HG02852 (cell line): ENCODE measurements at regions not wholly inside any gene's neighbourhood (a gene's known extent, or its start where the extent isn't known, plus 50 kb on each side); places are given as distances from the start of the nearest gene placed in this dataset.

Experiments
- ATAC-seq: cut with Tn5 transposase; IDR thresholded peaks from one replicate; pipeline ENCODE4 v1.9.1; 2021; ENCODE audit warnings: mild to moderate bottlenecking, moderate library complexity; ENCODE audit not compliant: unreplicated experiment

DNA sequence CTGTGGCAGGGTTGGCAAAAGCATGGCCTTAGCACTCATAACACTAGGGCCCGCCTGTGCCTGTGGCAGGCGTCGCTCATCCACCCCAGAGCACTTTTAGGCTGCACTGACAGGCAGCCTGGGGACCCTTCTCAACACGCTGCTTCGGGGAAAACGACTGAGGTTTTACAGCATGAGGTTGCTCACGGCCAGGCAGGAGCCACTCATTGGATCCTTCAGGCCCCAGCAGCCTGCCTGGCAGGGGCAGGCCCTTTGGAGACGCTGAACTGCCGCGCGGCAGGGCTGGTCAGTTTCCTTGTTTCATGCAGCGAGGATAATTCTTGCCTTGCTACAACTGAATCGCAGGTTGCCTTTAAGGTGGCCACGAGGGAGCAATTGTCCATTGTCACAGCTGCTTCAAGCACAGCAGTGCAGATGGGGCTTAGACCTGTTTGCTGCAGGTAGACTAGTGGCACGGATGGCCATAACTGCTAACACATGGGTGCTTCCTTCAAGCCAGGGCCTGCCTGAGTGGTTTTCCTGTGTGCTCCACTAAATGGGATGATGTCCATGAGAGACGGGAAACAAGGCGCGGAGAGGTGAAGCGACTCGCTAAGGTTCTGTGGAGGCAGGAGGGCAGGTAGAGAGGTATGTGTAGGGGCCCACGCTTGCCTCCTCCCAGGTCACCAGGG lies 49.9 kb upstream of the HS6ST1 start:
- ATAC-seq = no peak

DNA sequence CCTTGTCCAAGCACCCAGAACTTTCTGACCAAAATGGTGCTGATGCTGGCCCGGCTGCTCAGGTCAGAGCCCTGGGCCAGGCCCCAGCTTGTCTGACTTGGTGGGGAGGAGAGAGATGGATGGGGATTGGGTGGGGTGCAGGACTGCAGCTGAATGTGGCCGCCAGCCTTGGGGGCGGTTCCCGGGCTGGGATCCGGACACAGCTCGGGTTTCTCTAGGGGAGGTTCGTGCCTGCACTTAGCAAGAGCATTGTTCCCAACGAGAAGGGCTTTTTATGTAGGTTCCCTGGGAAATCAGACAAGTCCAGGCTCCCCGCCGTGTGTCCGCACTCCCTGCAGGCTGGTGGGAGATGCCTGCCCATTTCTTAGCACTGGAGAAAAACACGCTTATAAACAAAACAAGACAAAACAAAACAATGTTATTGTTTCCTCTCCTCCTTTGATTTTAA lies 50.5 kb upstream of the HS6ST1 start:
- ATAC-seq = no peak

DNA sequence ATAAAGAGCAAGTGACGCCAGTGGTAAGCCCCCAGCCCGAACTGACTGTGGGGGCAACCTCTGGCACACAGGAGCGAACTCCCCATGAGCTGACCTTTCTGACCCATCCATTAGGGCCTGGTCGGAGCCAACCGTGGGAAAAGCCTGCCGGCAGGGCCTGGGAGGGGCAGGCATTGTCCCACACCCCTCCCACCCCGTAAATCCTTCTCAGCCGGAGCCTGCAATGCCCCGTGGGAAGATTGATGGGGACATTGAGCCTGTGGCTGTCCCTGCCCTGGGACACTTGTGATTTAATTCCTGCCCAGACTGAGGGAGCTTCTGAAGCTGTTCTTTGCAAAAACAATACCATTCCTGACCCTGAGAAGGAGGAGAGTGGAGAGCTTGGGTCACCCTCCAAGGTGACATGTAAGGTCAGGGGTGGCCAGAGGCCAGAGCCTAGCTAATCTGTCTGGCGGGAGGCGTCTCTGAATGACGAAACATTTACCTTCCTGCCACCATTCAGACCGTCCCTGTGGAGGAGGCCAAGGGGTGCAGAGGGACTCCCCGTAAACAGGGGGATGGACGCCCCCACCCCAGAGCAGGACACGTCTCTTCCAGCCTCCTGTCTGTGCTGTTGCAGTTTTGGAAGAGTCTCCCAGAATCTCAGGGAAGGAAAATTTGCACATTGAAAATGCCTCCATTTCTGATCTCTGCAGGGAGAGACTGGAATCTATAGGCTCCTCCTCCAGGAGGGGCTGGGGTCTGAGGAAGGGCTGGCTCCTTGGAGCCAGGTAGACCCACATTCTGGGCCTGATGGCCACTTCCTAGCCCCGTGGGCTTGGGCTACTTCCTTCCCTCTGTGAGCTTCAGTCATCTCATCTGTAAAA lies 51.2 kb upstream of the HS6ST1 start:
- ATAC-seq = no peak

DNA sequence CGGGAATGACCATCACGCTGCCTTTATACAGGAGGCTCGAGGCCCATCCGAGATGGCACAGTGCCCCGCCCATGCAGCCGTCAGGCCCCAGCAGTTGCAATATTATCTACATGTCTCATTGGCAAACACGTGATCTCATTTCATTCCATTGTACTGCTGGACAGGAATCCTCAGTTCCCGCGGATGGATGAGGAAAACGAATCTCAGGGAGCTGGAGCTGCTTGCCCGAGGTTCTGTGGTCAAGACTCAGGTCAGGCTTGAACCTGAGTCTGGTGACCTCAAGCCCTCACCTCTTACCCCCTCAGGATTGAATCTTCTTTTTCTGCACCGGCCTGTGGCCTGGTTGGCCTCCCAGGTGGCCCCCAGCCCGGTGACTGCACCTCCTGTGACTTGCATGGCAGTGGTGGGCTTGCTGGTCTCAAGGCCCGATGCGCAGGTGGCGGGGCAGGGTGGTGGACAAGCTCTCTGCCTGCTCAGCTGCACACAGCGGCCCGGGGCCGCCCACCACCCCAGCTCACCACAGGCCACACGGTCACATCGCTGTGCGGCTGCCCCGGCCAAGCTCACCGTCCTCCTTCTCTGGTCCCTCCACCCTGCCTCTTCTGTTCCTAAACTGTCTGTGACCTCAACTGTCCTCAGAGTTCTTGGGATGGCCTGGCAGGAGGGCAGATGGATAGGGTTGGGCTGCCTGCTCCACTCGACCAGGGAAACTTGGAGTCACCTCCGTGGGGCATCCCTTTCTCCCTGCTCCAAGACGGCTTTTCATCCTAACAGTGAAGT lies 52.0 kb upstream of the HS6ST1 start:
- no peak for ATAC-seq

DNA sequence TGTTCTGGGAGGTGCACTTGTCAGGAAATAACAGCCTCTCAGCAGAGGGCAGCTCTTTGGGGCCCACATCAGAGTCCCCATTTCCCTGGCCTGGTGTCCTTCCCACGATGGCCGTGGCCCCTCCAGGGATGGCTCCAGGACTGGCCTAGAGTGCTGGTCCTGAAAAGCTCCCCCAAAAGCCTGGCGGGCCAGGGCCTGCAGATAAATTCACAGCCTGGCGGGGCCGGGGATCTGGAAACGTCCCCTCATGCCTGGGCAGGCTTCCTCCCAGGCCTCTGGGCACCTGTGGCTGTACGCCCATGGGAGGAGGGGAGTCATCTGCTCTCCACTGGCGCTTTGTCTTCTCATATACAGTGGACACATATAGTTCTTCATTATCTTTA lies 52.6 kb upstream of the HS6ST1 start:
- ATAC-seq = no peak

DNA sequence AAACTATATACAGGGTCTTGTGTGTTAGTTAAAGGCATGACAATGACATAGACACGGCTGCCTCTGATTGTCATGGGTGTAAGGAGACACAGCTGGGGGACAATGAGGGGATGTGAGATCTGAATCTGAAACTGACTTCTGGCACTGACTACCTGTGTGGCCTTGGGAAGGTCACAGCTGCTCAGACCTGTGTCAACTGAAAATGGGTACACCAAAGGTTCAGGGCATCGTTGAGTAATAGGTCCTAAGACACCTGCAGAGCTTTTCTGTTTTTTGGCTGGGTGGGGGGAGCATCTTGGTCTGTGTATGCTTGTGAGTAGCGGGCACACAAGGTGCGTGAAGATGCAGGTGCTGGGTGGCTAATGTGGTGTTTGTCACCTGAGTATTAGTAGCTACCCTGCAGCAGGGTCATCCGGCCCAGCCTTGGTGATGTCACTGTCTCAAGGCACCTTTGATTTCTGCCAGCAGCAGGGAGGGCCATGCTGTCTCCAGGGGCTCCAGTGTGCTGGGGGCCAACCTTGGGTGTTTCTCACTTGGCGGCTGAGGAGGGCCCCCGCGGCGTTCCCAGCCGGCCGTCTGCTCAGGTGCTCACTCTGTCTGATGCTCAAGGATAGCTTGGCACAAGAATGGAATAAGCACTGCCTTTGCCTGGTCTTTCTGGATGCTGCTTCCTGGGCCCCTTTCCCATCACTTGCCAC lies 53.1 kb upstream of the HS6ST1 start:
- ATAC-seq = no peak

DNA sequence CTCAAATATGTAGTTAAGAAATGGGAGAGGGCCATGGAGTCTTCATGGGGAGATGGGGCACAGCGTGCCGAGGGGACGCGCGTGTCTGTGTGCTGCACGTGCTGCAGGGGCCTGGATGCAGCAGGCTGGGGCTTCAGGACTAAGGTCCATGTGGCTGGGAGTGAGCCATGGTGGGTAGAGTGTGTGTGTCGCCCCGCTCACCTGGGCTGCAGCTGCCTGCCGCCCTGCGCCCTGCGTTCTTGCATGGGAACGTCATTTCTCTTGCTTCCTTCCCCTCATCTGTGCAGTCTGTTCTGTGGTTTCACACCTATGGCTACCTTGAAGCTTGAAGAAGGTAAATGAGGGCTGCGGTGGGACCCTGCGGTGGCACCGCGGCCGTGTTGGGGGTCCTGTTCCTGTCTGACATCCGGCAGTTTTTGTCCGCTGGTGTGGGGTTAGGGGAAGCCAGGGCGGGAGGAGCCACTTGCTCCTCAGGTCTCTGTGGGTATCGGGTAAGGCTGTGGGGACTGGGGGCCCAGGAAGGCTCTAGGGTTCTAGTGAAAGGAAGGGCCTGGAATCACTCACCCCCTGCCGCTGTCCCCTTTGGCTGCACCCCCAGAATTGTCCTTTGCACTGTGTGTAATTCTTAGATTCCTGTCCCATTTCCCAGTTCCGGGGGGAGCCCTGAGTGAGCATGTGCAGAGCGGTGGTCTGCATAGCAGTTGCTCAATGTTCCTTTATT lies 54.1 kb upstream of the HS6ST1 start:
- ATAC-seq = no peak

DNA sequence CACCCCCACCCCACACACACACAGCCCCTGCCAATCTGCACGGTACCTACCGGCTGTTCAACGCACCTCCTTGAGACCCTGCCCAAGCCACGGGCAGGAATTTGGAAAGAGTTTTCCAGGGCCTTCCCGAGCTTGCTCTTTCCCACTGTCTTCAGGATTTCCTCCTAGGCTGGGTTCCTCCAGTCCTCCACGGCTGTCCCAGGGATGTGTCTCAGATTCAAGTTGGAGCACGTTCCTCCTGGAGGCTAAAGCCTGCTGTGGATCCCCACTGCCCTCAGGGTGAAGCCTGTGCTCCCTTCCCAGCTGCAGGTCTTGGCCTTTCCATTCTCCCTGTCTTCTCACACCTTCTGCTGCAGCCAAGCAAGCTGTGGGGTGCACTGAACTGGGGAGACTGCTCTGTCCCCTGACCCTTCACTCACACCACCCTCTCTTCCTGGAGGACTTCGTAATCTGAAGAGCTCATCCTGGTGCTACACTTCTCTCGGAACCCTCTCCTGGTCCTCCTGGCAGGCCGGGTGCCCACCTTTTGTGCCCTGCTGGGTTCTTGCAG lies 54.9 kb upstream of the HS6ST1 start:
- ATAC-seq = no peak

DNA sequence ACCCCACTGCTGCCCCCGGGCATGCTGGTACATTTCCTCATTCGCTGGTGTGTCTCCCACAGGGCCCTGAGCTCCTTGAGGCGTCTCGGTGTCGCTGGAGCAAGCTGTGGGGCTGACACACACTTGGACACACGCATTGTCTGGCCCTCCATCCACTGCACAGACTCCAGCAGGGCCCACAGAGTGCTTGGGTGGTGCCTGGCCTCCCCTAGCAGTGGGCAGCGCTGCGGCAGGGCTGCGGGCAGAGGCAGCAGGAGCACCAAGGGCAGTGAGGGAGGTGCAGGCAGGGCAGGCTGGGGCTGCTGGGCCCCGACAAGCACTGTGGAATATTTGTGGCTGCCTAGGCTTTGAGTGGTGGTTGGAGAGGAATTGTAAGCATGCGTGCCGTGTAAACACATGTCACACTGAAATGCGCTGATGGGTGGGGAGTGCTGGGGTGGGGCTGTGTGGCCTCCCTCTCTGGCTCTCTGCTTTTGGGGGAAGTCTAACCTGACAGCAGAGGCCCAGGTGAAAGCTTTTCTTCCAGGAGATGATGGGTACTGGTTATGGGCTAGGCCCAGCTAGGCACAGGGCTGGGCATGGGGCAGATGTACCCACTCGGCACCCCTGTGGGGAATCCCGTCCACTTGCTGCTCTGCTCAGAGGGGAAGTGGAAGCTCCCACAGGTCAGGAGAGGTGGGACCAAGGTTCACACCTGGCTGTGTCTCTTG lies 55.5 kb upstream of the HS6ST1 start:
- no peak for ATAC-seq

DNA sequence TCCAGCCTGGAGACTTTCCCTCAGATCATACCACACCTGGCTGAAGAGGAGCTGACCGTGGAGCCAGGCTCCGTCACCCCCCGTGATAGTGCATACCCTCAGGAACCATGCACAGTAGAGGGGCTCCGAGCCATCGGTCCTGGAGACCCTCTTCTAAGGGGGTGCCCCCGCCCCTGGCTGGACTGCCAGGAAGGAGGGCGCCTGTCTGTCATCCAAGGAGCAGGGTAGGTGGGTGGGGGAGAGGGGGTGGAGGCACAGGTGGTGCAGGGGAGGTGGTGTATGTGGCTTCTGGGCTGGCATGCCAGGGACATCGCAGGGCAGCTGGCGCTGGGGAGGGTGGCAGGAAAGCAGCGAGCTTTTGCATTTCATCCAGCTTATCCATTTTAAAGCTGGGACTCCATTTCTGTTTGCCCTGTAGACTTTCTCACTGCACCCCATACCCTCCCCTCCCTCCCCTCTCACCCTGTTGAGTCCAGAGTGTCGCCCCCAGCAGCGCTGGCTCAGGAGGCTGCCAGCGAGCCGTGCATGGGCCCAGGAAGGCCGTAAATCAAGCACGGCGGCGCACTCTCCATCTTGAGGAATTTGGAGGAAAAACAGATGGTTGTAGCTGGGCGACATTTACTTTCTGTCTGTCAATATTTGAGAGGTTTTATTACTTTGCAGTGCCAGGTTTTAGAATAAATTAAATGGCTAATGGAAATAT lies 56.2 kb upstream of the HS6ST1 start:
- no peak for ATAC-seq

DNA sequence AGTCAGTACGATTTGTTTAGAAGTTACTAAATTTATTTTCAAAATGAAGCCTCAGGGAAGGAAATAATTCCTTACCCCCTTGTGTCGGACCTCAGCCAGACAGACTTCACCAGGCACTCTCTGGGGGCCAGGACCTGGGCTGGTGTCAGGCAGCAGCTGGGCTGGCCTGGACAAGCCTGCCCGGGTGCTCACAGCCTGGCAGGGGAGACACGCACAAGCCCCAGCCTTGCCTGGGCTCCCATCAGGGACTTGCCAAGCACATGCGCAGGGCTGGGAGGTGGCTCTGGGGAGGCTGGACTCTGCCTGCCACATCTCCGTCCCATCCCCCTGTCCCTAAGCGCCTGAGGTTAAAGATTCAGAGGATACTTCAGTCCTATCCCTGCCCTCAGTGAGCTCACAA lies 56.8 kb upstream of the HS6ST1 start:
- no peak for ATAC-seq

DNA sequence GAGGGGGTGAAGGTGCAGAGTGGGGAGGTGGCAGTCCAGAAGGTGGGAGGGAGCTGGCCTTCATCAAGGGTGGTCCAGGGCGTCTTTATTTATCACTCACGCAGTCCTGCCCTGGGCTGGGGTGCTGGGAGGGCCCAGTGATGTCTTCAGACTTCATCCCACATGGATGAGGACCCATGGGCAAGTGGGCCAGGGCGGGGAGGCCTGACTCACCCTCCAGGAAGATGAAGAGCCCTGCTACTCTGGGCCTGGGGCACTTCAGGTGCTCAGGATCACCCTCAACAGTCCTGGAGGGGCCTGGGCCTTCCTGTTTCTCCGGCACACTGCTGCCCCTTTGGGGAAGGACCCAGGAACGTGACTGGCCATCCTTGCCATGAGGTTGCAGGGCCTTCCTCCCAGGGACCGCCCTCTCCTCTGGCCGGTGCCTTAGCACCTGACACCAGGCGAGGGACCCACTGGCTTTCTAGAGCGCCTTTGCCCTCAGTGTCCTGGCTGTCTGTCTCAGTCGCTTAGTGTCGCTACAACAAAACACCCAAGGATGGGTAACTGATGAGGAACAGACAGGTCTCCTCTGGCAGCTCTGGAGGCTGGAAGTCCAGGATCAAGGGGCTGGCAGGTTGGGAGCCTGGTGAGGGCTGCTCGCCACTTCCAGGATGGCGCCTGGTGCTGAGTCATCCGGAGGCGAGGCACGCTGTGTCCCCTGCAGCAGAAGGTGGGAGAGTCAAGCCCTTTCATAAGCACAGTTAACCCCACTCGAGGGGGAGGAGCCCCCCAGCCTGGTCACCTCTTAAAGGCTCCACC lies 57.8 kb upstream of the HS6ST1 start:
- no peak for ATAC-seq

DNA sequence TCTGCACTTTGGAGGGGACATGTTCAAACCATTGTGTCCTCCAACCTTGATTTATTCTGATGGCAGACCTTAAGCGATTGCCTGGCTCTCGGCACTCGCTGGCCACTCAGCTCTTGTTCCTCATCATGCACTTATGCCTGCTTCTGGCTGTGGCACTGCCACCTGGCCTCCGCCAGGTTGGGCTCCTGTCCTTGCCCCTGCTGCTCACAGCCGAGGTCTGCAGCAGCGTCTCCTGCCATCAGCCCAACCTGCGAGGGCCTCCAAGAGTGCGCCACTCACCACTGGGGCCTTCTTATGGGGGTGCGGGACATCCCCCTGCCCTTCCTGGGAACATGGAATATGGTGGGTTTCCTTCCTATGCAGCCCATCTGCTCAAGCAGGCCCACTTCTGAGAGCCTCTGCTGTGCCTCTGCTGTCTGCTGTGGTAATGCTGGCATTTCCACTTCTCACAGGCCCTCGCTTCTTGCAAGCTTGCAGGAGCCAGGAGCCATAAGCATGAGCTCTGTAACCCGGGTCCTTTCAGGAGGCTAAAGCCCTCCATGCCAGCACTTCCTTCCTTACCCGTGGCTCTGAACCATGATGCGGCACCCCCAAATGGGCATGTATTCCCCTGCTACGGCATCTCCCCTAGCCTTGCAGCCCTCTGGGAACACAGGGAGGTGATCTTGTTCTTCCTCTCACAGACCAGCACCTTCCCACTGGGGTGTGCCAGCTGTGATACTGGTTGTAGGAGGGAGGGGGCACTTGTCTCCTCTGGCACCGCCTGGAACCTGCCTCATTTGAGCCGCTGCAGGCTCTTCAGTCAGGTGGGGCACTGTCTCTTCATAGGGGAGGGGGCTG lies 58.6 kb upstream of the HS6ST1 start:
- no peak for ATAC-seq

DNA sequence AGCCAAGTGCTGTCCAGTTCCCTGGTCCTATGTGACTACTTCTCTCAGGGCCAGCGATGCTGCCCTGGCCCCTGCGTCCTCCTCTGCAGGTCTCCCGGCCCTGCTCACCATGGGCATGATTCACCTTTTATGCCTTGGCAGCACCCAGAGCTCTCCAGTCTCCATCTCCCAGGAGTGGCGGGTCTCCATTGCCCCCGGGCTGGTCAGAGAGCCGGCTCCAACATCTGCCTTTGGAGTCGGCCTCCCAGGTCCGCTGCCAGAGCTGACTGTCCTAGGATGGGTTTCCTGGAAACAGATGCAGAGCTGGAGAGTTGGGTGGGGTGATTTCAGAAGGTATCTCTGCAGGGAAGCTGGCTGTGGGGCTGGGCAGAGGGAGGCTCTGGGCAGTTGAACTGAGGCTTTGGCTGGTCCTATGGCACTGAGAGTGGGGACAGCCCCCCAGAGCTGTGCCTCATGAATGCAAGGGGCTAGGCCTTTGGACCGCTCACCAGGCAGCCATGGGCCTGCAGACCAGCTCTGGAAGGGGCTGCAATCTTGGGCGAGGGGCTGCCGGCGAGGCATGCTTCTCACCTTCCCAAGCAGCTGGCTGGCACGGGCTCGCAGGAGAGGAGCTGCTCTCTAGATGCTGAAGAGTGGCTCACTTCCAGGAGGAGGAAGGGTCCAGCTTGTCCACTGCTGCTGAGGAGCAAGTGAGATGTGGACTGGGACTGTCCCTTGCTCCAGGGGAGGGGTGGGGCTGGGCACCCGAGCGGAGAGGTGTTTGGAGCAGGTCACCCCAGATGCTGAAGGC lies 59.8 kb upstream of the HS6ST1 start:
- ATAC-seq = no peak

DNA sequence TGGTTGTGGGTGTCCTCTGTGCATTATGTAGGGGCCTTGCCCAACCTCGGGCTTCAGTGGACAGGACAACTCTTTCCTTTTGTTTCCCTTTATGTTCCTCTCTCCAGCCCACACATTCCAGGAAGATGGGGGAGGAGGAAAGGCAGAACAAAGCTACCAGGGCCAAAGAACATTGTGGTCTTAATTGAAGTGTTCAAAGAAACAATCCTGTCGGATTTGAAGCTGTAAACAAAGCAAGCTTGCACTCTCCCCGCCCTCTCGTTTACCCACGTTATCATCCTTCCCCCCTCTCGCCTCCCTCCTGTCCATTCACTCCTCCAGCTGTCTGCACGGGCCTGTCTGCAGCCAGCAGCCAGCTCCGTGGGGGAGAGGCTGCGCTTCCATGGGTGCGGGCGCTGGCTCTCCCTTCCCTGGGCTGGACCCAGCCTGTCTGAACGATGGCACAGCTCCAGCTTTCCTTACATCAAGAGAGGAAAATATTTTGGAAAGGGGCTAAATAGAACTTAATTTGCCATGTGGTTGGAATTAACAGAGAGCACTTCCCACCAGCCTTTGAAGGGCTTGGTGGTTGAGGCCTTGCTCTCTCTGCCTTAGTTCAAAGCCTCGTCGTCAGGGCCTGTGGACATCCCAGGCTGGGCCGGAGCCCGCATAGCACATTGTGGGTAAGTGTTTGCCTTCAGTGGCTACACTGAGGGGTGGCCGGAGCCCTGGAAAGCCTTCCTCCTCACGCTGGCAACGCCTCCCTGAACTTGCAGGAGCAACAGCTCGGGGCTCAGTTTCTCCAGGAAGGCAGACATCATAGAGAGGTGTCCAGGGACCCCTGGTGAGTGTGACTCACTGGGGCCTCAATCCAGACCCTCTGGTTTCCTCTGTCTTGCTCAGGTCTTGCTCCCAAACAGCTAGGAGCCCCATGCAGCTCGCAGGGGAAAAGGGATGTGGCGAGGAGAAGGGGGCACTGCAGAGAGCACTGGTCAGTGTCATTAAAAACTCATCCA lies 60.6 kb upstream of the HS6ST1 start:
- no peak for ATAC-seq
